HG03060 (cell line): ENCODE measurements at regions not wholly inside any gene's neighbourhood (a gene's known extent, or its start where the extent isn't known, plus 50 kb on each side); places are given as distances from the start of the nearest gene placed in this dataset.

ENCODE experiments used
- ATAC-seq: cut with Tn5 transposase; IDR thresholded peaks from one replicate; pipeline ENCODE4 v1.9.1; 2021; ENCODE audit warnings: low read depth, moderate number of reproducible peaks; ENCODE audit not compliant: unreplicated experiment

- ATAC-seq = no peak
Measured at GRCh38 chr7:41203542-41203941, 499.3 kb downstream of the INHBA start.

- ATAC-seq = no peak
Measured at GRCh38 chr7:41201021-41201420, 501.9 kb downstream of the INHBA start.

GRCh38 chr7:41199136-41199535 is 503.8 kb downstream of the INHBA start:
- no peak for ATAC-seq

- no peak for ATAC-seq
Measured at GRCh38 chr7:41198502-41198901, 504.4 kb downstream of the INHBA start.

GRCh38 chr7:41197769-41198168 is 505.1 kb downstream of the INHBA start:
- no peak for ATAC-seq

- ATAC-seq = no peak
Measured at GRCh38 chr7:41193738-41194282, 509.1 kb downstream of the INHBA start.

GRCh38 chr7:41190581-41190980 is 512.3 kb downstream of the INHBA start:
- no peak for ATAC-seq

- ATAC-seq = no peak
Measured at GRCh38 chr7:41189866-41190265, 513.0 kb downstream of the INHBA start.

GRCh38 chr7:41188163-41189130 is 514.4 kb downstream of the INHBA start:
- no peak for ATAC-seq

- ATAC-seq = no peak
Measured at GRCh38 chr7:41187322-41187721, 515.6 kb downstream of the INHBA start.

GRCh38 chr7:41185851-41186250 is 517.0 kb downstream of the INHBA start:
- ATAC-seq = no peak

- ATAC-seq = no peak
Measured at GRCh38 chr7:41183741-41184140, 519.1 kb downstream of the INHBA start.

- no peak for ATAC-seq
Measured at GRCh38 chr7:41182782-41183181, 520.1 kb downstream of the INHBA start.

GRCh38 chr7:41175435-41175834 is 527.5 kb downstream of the INHBA start:
- ATAC-seq = no peak

- ATAC-seq = no peak
Measured at GRCh38 chr7:41174521-41174920, 528.4 kb downstream of the INHBA start.

- ATAC-seq = no peak
Measured at GRCh38 chr7:41170466-41170865, 532.4 kb downstream of the INHBA start.

- no peak for ATAC-seq
Measured at GRCh38 chr7:41169317-41169716, 533.6 kb downstream of the INHBA start.

- no peak for ATAC-seq
Measured at GRCh38 chr7:41167836-41168235, 535.1 kb downstream of the INHBA start.

- no peak for ATAC-seq
Measured at GRCh38 chr7:41164440-41164839, 538.5 kb downstream of the INHBA start.

- ATAC-seq = no peak
Measured at GRCh38 chr7:41163991-41164390, 538.9 kb downstream of the INHBA start.

- no peak for ATAC-seq
Measured at GRCh38 chr7:41162612-41163011, 540.3 kb downstream of the INHBA start.

- no peak for ATAC-seq
Measured at GRCh38 chr7:41161041-41161587, 541.8 kb downstream of the INHBA start.
